ENCODE measurements at regions not wholly inside any gene's neighbourhood (a gene's known extent, or its start where the extent isn't known, plus 50 kb on each side); places are given as distances from the start of the nearest gene placed in this dataset.

- TF ChIP-seq CTCF (IDR thresholded peaks at IDR 0.05), result no peak
- TF ChIP-seq POLR2A (IDR thresholded peaks at IDR 0.05), result no peak
Observed at GRCh38 chr12:118746960-118747359, 234.4 kb upstream of the SRRM4 start.

Data from uterus (tissue), 2 donors.